HEK293 (cell line): ENCODE measurements at regions not wholly inside any gene's neighbourhood (a gene's known extent, or its start where the extent isn't known, plus 50 kb on each side); places are given as distances from the start of the nearest gene placed in this dataset.

Source experiments
- BCL11A ChIP-seq: fragments of 450-650 bp; formaldehyde crosslinking; IDR thresholded peaks from 2 replicates; pipeline ENCODE4 v1.5.1; 2016; ENCODE audit warnings: low read depth, missing biosample characterization, missing genetic modification characterization
- CTCF ChIP-seq: fragments of 450-650 bp; formaldehyde crosslinking; IDR thresholded peaks from 2 replicates; pipeline ENCODE4 v1.5.1; 2016; ENCODE audit warnings: missing biosample characterization, missing genetic modification characterization
- ZNF24 ChIP-seq: fragments of 450-650 bp; formaldehyde crosslinking; IDR thresholded peaks from 2 replicates; pipeline ENCODE4 v1.5.1; 2016; ENCODE audit warnings: missing biosample characterization, missing genetic modification characterization
- ZNF341 ChIP-seq: fragments of 450-650 bp; formaldehyde crosslinking; IDR thresholded peaks from 2 replicates; pipeline ENCODE4; 2016; ENCODE audit warnings: low read depth, missing biosample characterization, missing genetic modification characterization
- ZNF639 ChIP-seq: fragments of 450-650 bp; formaldehyde crosslinking; IDR thresholded peaks from 2 replicates; pipeline ENCODE4 v1.5.1; 2016; ENCODE audit warnings: missing biosample characterization, missing genetic modification characterization

GRCh38 chr2:60347781-60348180 is 205.7 kb downstream of the BCL11A start:
- TF ChIP-seq CTCF (tag by site-specific recombination) (no peak), BCL11A (tag by site-specific recombination) (no peak), ZNF24 (tag by site-specific recombination) (no peak), ZNF639 (tag by site-specific recombination) (no peak), ZNF341 (tag by site-specific recombination) (no peak)
